GM23248 (cell line): ENCODE measurements at regions not wholly inside any gene's neighbourhood (a gene's known extent, or its start where the extent isn't known, plus 50 kb on each side); places are given as distances from the start of the nearest gene placed in this dataset.

Experiments
- DNase-seq: peaks from one replicate; pipeline ENCODE4 v3.0.0-alpha.2; 2015
- H2AFZ ChIP-seq: fragments of 200-600 bp; sonication (generic); 2 replicates; pipeline ENCODE4 v1.6.1; 2016; ENCODE audit warnings: antibody characterized with exemption
- H3F3A ChIP-seq: fragments of 200-600 bp; sonication (generic); 2 replicates; pipeline ENCODE4 v1.6.1; 2016; ENCODE audit warnings: mild to moderate bottlenecking, antibody characterized with exemption, mixed run types; ENCODE audit not compliant: insufficient read depth
- H3K27ac ChIP-seq: fragments of 200-600 bp; sonication (generic); 2 replicates; pipeline ENCODE4 v1.5.1; 2016; ENCODE audit warnings: mild to moderate bottlenecking
- H3K27me3 ChIP-seq: fragments of 200-600 bp; sonication (generic); replicated peaks from 2 replicates; pipeline ENCODE4 v1.6.1; 2016; ENCODE audit warnings: mild to moderate bottlenecking; ENCODE audit not compliant: insufficient read depth
- H3K36me3 ChIP-seq: fragments of 200-600 bp; sonication (generic); 2 replicates; pipeline ENCODE4 v1.6.1; 2016; ENCODE audit warnings: low read depth, mild to moderate bottlenecking
- H3K4me1 ChIP-seq: fragments of 200-600 bp; sonication (generic); 2 replicates; pipeline ENCODE4 v1.6.1; 2016; ENCODE audit warnings: mild to moderate bottlenecking; ENCODE audit not compliant: insufficient read depth
- H3K4me2 ChIP-seq: fragments of 200-600 bp; sonication (generic); one replicate; pipeline ENCODE4 v1.6.1; 2016; ENCODE audit warnings: mild to moderate bottlenecking; ENCODE audit not compliant: unreplicated experiment
- H3K4me3 ChIP-seq: fragments of 200-600 bp; sonication (generic); 2 replicates; pipeline ENCODE4 v1.5.1; 2016; ENCODE audit warnings: mild to moderate bottlenecking
- H3K79me2 ChIP-seq: fragments of 200-600 bp; sonication (generic); 2 replicates; pipeline ENCODE4 v1.6.1; 2016; ENCODE audit warnings: mild to moderate bottlenecking; ENCODE audit not compliant: insufficient read depth
- H3K9ac ChIP-seq: fragments of 200-600 bp; sonication (generic); 2 replicates; pipeline ENCODE4 v1.6.1; 2016; ENCODE audit warnings: mild to moderate bottlenecking
- H3K9me2 ChIP-seq: fragments of 200-600 bp; sonication (generic); 2 replicates; pipeline ENCODE4 v1.6.1; 2016; ENCODE audit warnings: mixed run types, mild to moderate bottlenecking, moderate library complexity; ENCODE audit not compliant: insufficient read depth
- H3K9me3 ChIP-seq: fragments of 200-600 bp; sonication (generic); one replicate; pipeline ENCODE4 v1.6.1; 2017; ENCODE audit warnings: low read depth
- H4K20me1 ChIP-seq: fragments of 200-600 bp; sonication (generic); 2 replicates; pipeline ENCODE4 v1.6.0; 2016; ENCODE audit not compliant: insufficient read depth
- EZH2 ChIP-seq: fragments of 200-600 bp; sonication (generic); IDR thresholded peaks from 2 replicates; pipeline ENCODE4 v1.6.1; 2018; ENCODE audit warnings: antibody characterized with exemption, mild to moderate bottlenecking; ENCODE audit not compliant: insufficient read depth, poor library complexity, severe bottlenecking
- EZH2phosphoT487 ChIP-seq: fragments of 200-600 bp; sonication (generic); IDR thresholded peaks from 2 replicates; pipeline ENCODE4 v1.6.1; 2018; ENCODE audit warnings: antibody characterized with exemption, moderate library complexity, mild to moderate bottlenecking, low read depth; ENCODE audit not compliant: insufficient read depth
- WGBS, 2 experiments: methylation state at CpG; one replicate each; pipeline ENCODE4 v1.1.6; 2015 to 2017; ENCODE audit warnings: low lambda C conversion rate in 2 of 2, low coverage in 1 of 2; ENCODE audit errors: missing lambda C conversion rate in 2 of 2; 5-methylcytosine and 5-hydroxymethylcytosine counted together
- in situ Hi-C: fragments of 300-500 bp; cut with MboI; formaldehyde crosslinking; loops from 2 replicates; pipeline ENCODE4 v1.15.0; 2020

GRCh38 chr19:31114585-31114984, 234.7 kb downstream of the TSHZ3 start:
- no peaks in the 10 kb centered on the region for H4K20me1 ChIP-seq
- H3K4me3 ChIP-seq: no peak overlapping the region
- in situ Hi-C loops: no loop called here
- H3K9me2 ChIP-seq: no peaks in the 10 kb centered on the region
- TF ChIP-seq EZH2phosphoT487 (no peak), EZH2 (no peak)
- DNase-seq: no peak
- peaks cover 15% of the 10 kb centered on the region for H3F3A ChIP-seq
- H3K9ac ChIP-seq: no peak overlapping the region
- H3K27ac ChIP-seq: no peak overlapping the region
- H3K27me3 ChIP-seq: no peaks in the 10 kb centered on the region
- H3K36me3 ChIP-seq: no peaks in the 10 kb centered on the region
- no peak overlapping the region for H3K4me2 ChIP-seq
- no peak overlapping the region for H2AFZ ChIP-seq
- H3K9me3 ChIP-seq: no peaks in the 10 kb centered on the region
- peaks cover 25% of the 10 kb centered on the region for H3K4me1 ChIP-seq
- no peaks in the 10 kb centered on the region for H3K79me2 ChIP-seq

GRCh38 chr19:31113293-31113692, 235.9 kb downstream of the TSHZ3 start:
- in situ Hi-C loops: no loop called here
- 5 to 7% methylated on average over 1 of the region's 1 CpG for WGBS, 2 experiments

GRCh38 chr19:31112158-31112557, 237.1 kb downstream of the TSHZ3 start:
- WGBS, 2 experiments: 92% methylated on average over 9 of the region's 9 CpGs
- Histone ChIP-seq H4K20me1 (no peaks in the 10 kb centered on the region), H3K27ac (no peak overlapping the region), H3K36me3 (no peaks in the 10 kb centered on the region), H3K4me1 (peaks cover 21% of the 10 kb centered on the region), H3K79me2 (no peaks in the 10 kb centered on the region), H3K27me3 (no peaks in the 10 kb centered on the region), H3K4me3 (no peak overlapping the region), H3K9me3 (no peaks in the 10 kb centered on the region), H2AFZ (no peak overlapping the region), H3K4me2 (no peak overlapping the region), H3K9me2 (no peaks in the 10 kb centered on the region), H3F3A (peaks cover 15% of the 10 kb centered on the region), H3K9ac (no peak overlapping the region)
- TF ChIP-seq EZH2 (no peak), EZH2phosphoT487 (no peak)
- no peak for DNase-seq
- in situ Hi-C loops: no loop called here

More at GRCh38 chr19:31113293-31113692, 235.9 kb downstream of the TSHZ3 start:
- Histone ChIP-seq H3K27me3 (no peaks in the 10 kb centered on the region), H4K20me1 (no peaks in the 10 kb centered on the region), H2AFZ (peak overlapping the region; percentile 13; the same call in 1 of the 2 replicates), H3K4me3 (no peak overlapping the region), H3K4me2 (peak overlapping the region; percentile 13), H3K27ac (no peak overlapping the region), H3K9me2 (no peaks in the 10 kb centered on the region), H3K9me3 (no peaks in the 10 kb centered on the region), H3K79me2 (no peaks in the 10 kb centered on the region), H3F3A (peaks cover 15% of the 10 kb centered on the region), H3K36me3 (no peaks in the 10 kb centered on the region), H3K4me1 (peaks cover 21% of the 10 kb centered on the region), H3K9ac (no peak overlapping the region)
- no peak for TF ChIP-seq EZH2phosphoT487
- no peak for TF ChIP-seq EZH2
- DNase-seq: peak; percentile 44

GRCh38 chr19:31111741-31112140, 237.5 kb downstream of the TSHZ3 start:
- Histone ChIP-seq H3K4me2 (no peak overlapping the region), H3K9ac (no peak overlapping the region), H3K27ac (no peak overlapping the region), H3K79me2 (no peaks in the 10 kb centered on the region), H3K4me1 (peaks cover 21% of the 10 kb centered on the region), H3K9me2 (no peaks in the 10 kb centered on the region), H3K9me3 (no peaks in the 10 kb centered on the region), H3K36me3 (no peaks in the 10 kb centered on the region), H4K20me1 (no peaks in the 10 kb centered on the region), H3K4me3 (no peak overlapping the region), H3F3A (peaks cover 15% of the 10 kb centered on the region), H2AFZ (no peak overlapping the region), H3K27me3 (no peaks in the 10 kb centered on the region)
- DNase-seq: no peak
- TF ChIP-seq EZH2phosphoT487 (no peak), EZH2 (no peak)
- WGBS, 2 experiments: 91 to 96% methylated on average over 3 of the region's 3 CpGs
- in situ Hi-C loops: no loop called here

- H2AFZ ChIP-seq: no peak overlapping the region
- no peak overlapping the region for H3K9ac ChIP-seq
- in situ Hi-C loops: no loop called here
- no peaks in the 10 kb centered on the region for H4K20me1 ChIP-seq
- H3K9me2 ChIP-seq: no peaks in the 10 kb centered on the region
- peak; percentile 70 for DNase-seq
- no peak overlapping the region for H3K27ac ChIP-seq
- TF ChIP-seq EZH2phosphoT487 (no peak), EZH2 (no peak)
- H3K4me2 ChIP-seq: no peak overlapping the region
- H3K27me3 ChIP-seq: no peaks in the 10 kb centered on the region
- peaks cover 15% of the 10 kb centered on the region for H3F3A ChIP-seq
- no peak overlapping the region for H3K4me3 ChIP-seq
- H3K36me3 ChIP-seq: no peaks in the 10 kb centered on the region
- peaks cover 21% of the 10 kb centered on the region for H3K4me1 ChIP-seq
- H3K79me2 ChIP-seq: no peaks in the 10 kb centered on the region
- no peaks in the 10 kb centered on the region for H3K9me3 ChIP-seq
- 86% methylated on average over 5 of the region's 5 CpGs for WGBS, 2 experiments
Measured at GRCh38 chr19:31110336-31110735, 238.9 kb downstream of the TSHZ3 start.
